PFSK-1 (cell line): ENCODE measurements at regions not wholly inside any gene's neighbourhood (a gene's known extent, or its start where the extent isn't known, plus 50 kb on each side); places are given as distances from the start of the nearest gene placed in this dataset.

Source experiments
- FOXP2 ChIP-seq: optimal IDR thresholded peaks from 2 replicates; pipeline ENCODE3; 2011; ENCODE audit warnings: borderline replicate concordance, control low read depth, inconsistent platforms; ENCODE audit not compliant: insufficient read depth; ENCODE audit errors: extremely low read length, extremely low read depth
- POLR2AphosphoS5 ChIP-seq: IDR thresholded peaks from 2 replicates; pipeline ENCODE4 v1.6.1; 2012; ENCODE audit warnings: low read depth, mild to moderate bottlenecking, control low read depth, low read length, moderate library complexity
- REST ChIP-seq, 2 experiments: IDR thresholded peaks; 2 replicates each; pipeline versions ENCODE4 v1.6.1 to v1.8.0; 2011 to 2012; ENCODE audit warnings: low read depth in 2 of 2, low read length in 2 of 2, control low read depth in 1 of 2, inconsistent platforms in 1 of 2, mild to moderate bottlenecking in 1 of 2, moderate library complexity in 1 of 2; ENCODE audit not compliant: insufficient read depth in 1 of 2
- SIN3A ChIP-seq: IDR thresholded peaks from 2 replicates; pipeline ENCODE4 v1.6.1; 2012; ENCODE audit warnings: mild to moderate bottlenecking, low read length, moderate library complexity, borderline replicate concordance; ENCODE audit not compliant: insufficient read depth
- TAF1 ChIP-seq: IDR thresholded peaks from 2 replicates; pipeline ENCODE4 v1.6.1; 2012; ENCODE audit warnings: low read length, control low read depth, borderline replicate concordance; ENCODE audit not compliant: insufficient read depth

GRCh38 chr11:116651098-116651736 lies 121.6 kb downstream of the BUD13 start:
- TF ChIP-seq TAF1 (no peak), SIN3A (no peak), POLR2AphosphoS5 (no peak), FOXP2 (no peak)

- TF ChIP-seq FOXP2 (no peak), SIN3A (no peak), REST (IDR thresholded peaks at IDR 0.05; ENCODE audit: insufficient read depth in 1 of 2, low read depth in 2 of 2, low read length in 2 of 2) (no peak), POLR2AphosphoS5 (no peak), TAF1 (no peak)
Observed at GRCh38 chr11:116650052-116650451, 122.7 kb downstream of the BUD13 start.

- TF ChIP-seq TAF1, result no peak
- no peak for TF ChIP-seq SIN3A
- no peak for TF ChIP-seq REST (IDR thresholded peaks at IDR 0.05; ENCODE audit: insufficient read depth in 1 of 2, low read depth in 2 of 2, low read length in 2 of 2)
- no peak for TF ChIP-seq POLR2AphosphoS5
- TF ChIP-seq FOXP2, result no peak
Observed at GRCh38 chr11:116649268-116649667, 123.5 kb downstream of the BUD13 start.

GRCh38 chr11:116648247-116649174 lies 124.3 kb downstream of the BUD13 start:
- TF ChIP-seq TAF1 (no peak), FOXP2 (no peak)

- TF ChIP-seq POLR2AphosphoS5, result no peak
- no peak for TF ChIP-seq TAF1
- no peak for TF ChIP-seq SIN3A
- TF ChIP-seq FOXP2, result no peak
- no peak for TF ChIP-seq REST (IDR thresholded peaks at IDR 0.05; ENCODE audit: insufficient read depth in 1 of 2, low read depth in 2 of 2, low read length in 2 of 2)
Observed at GRCh38 chr11:116647305-116648080, 125.3 kb downstream of the BUD13 start.

GRCh38 chr11:116646191-116646590 lies 126.6 kb downstream of the BUD13 start:
- TF ChIP-seq SIN3A, result no peak
- TF ChIP-seq POLR2AphosphoS5, result no peak
- no peak for TF ChIP-seq REST (IDR thresholded peaks at IDR 0.05; ENCODE audit: insufficient read depth in 1 of 2, low read depth in 2 of 2, low read length in 2 of 2)
- no peak for TF ChIP-seq FOXP2
- no peak for TF ChIP-seq TAF1
